Mucosa of descending colon (tissue), 3 donors: ENCODE measurements at regions not wholly inside any gene's neighbourhood (a gene's known extent, or its start where the extent isn't known, plus 50 kb on each side); places are given as distances from the start of the nearest gene placed in this dataset.

ENCODE experiments used
- ATAC-seq: fragments of 200-7000 bp; cut with Tn5 transposase; one replicate; pipeline ENCODE4 v1.9.1; 2020; ENCODE audit warnings: mild to moderate bottlenecking, moderate library complexity
- DNase-seq, 3 donors: peaks; one replicate each; pipeline ENCODE4 v3.0.0-alpha.2; 2020
- H3K36me3 ChIP-seq: fragments of 200-600 bp; one replicate; pipeline ENCODE4 v1.8.0; 2021; ENCODE audit warnings: low read depth, mild to moderate bottlenecking
- H3K4me1 ChIP-seq: fragments of 200-600 bp; one replicate; pipeline ENCODE4 v1.8.0; 2021; ENCODE audit warnings: low read depth, mild to moderate bottlenecking
- H3K4me3 ChIP-seq: fragments of 200-600 bp; one replicate; pipeline ENCODE4 v1.8.0; 2021; ENCODE audit warnings: mild to moderate bottlenecking
- H3K9me3 ChIP-seq: fragments of 200-600 bp; one replicate; pipeline ENCODE4 v1.8.0; 2021; ENCODE audit warnings: mild to moderate bottlenecking
- intact Hi-C, 2 donors: fragments of 100-400 bp; cut with DNase I in 1 of 2; cut with micrococcal nuclease in 1 of 2; formaldehyde crosslinking; loops; one replicate each; pipeline versions ENCODE4 v1.11.0 to v1.11.1; 2022; cut with DNase I, micrococcal nuclease
- TF ChIP-seq, protein P1 (sequence below): fragments of 200-600 bp; IDR thresholded peaks from one replicate; pipeline ENCODE4 v1.8.0; 2022; ENCODE audit warnings: antibody characterized with exemption, mild to moderate bottlenecking
- donor health status: DM: no; HTN: no; CAD: no; lungs with moderate emphysema.
- donor health status: DM: no; HTN: no; CAD: no.
- donor health status: DM: no; HTN: yes; CAD: no.

DNA sequence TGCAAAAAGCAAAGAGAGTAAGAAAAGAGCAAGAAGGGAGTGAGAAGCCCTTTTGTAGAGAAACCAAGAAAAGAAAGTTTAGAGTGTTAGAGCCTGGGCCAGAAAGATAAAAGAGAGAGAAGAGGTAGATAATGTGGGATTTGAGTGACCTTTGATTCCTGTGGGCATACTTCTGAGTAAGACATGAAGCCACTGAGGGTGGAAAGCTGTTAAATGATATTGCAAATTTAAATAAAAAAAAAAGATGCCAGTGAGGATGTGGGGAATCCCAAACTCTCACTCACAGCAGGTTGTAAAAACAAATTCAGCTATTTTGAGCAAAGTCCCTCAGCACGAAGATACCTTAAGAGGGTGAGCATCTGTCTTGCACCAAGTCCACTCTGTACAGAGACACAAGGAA lies 59.4 kb upstream of the TOP3B start:
- TF ChIP-seq, protein P1, sequence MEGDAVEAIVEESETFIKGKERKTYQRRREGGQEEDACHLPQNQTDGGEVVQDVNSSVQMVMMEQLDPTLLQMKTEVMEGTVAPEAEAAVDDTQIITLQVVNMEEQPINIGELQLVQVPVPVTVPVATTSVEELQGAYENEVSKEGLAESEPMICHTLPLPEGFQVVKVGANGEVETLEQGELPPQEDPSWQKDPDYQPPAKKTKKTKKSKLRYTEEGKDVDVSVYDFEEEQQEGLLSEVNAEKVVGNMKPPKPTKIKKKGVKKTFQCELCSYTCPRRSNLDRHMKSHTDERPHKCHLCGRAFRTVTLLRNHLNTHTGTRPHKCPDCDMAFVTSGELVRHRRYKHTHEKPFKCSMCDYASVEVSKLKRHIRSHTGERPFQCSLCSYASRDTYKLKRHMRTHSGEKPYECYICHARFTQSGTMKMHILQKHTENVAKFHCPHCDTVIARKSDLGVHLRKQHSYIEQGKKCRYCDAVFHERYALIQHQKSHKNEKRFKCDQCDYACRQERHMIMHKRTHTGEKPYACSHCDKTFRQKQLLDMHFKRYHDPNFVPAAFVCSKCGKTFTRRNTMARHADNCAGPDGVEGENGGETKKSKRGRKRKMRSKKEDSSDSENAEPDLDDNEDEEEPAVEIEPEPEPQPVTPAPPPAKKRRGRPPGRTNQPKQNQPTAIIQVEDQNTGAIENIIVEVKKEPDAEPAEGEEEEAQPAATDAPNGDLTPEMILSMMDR, result no peak
- ATAC-seq (no peak), DNase-seq (no peak)
- no peaks in the 10 kb centered on the region for H3K36me3 ChIP-seq
- H3K4me1 ChIP-seq, result no peaks in the 10 kb centered on the region
- intact Hi-C loops, result no loop called here
- no peaks in the 10 kb centered on the region for H3K9me3 ChIP-seq
- no peak overlapping the region for H3K4me3 ChIP-seq

DNA sequence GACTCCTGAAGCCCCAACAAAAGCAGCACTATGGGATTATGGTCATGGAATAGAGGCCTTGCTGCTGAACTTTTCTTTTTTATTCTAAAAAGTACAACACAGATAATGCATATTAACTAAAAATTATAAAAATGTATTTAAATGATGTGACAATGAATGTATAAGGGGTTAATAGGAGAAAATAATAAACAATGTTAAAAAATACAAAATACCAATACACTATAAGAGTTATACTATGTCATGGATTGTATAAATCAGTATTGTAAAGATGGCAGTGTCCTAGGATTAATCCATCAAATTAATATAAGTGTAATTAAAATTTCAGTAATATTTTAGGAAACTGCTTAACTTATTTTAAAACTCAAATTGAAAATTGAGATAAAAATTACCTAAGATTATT lies 58.3 kb upstream of the TOP3B start:
- ATAC-seq, result no peak
- TF ChIP-seq, protein P1, result no peak
- no peak for DNase-seq
- intact Hi-C loops, result no loop called here
- Histone ChIP-seq H3K4me3 (no peak overlapping the region), H3K4me1 (no peaks in the 10 kb centered on the region), H3K9me3 (no peaks in the 10 kb centered on the region), H3K36me3 (no peaks in the 10 kb centered on the region)

DNA sequence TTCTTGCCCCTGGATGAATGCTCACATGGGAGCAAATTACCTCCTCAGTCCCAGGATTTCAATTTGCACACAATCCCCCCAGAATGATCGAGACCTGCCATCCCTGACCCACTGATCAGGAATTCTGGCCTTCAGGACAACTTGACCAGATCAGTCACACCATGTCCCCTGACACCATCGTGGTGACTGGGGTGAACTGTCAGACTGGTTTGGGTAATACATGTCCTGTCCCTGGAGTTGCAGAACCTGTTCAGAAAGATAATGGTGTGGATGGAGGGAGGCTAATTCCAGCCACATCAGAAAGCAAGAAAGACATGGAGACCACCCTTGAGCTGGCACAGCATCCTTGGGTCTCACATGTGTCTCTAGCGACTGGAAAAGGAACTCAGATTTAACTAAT lies 57.9 kb upstream of the TOP3B start:
- DNase-seq, result no peak

DNA sequence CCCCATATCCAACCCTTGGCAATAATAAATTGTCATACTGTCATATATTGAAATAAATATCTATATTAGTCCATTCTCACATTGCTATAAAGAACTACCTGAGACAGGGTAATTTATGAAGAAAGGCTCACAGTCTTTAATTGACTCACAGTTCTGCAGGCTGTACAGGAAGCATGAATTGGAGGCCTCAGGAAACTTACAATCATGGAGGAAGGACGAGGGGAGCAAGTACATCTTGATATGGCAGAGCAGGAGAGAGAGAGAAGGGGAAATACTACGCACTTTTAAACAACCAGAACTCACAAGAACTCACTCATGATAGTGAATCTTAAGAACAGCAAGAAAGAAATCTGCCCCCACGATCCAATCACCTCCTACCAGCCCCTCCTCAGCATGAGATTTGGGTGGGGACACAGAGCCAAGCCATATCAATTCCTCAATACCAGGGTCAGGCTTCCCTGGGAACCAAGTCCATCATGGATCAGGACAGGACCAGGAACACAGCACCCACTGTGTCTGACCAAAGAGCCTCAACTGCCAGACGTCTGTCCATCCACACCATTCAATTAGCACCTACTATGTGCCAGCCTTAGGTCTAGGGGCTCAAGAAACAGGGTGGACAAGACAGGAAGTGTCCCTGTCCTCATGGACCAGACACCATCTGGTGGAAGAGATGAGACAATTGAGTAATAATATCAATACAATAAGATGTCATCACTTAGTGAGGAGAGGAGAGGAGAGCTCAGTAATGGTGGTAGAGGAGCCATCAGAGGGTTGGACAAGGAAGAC lies 56.9 kb upstream of the TOP3B start:
- intact Hi-C loops, result no loop called here
- no peak for DNase-seq
- H3K4me3 ChIP-seq, result no peak overlapping the region
- no peak for ATAC-seq
- TF ChIP-seq, protein P1, result no peak
- no peaks in the 10 kb centered on the region for H3K4me1 ChIP-seq
- no peaks in the 10 kb centered on the region for H3K36me3 ChIP-seq
- no peaks in the 10 kb centered on the region for H3K9me3 ChIP-seq

More for the DNA sequence above, 57.9 kb upstream of the TOP3B start:
- Histone ChIP-seq H3K9me3 (no peaks in the 10 kb centered on the region), H3K4me1 (no peaks in the 10 kb centered on the region), H3K36me3 (no peaks in the 10 kb centered on the region), H3K4me3 (no peak overlapping the region)
- intact Hi-C loops, result no loop called here
- TF ChIP-seq, protein P1, result no peak
- ATAC-seq, result no peak

DNA sequence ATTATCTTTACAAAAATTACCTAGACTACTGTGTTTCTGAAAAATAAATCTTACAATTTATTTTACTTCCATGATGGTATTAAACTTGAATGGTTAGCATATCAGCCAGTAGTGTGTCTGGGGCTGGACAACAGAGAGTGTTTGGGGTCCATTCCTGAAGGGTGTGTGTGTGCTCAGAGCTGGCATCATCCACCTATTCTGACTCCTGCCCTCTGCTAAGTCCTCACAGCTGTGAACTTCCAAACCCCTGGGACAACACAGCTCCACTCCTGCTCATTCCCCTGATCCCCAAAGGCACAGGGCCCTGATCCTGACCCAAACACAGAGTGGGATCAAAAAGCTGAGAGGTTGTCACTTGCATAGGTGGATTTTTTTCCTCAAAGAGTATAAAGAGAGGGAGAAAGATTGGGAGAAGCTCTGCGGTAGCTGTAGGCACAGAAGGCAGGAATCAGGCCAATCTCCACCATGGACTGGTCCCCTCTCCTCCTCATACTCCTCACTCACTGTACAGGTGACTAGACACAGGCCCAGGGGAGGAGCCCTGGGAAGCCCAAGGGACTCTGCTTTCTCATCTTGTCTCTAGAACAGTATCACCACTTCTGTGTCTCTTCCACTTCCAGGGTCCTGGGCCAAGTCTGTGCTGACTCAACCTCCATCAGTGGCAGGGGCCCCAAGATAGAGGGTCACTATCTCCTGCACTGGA lies 55.7 kb upstream of the TOP3B start:
- ATAC-seq, result no peak
- H3K4me1 ChIP-seq, result no peaks in the 10 kb centered on the region
- intact Hi-C loops, result no loop called here
- H3K9me3 ChIP-seq, result no peaks in the 10 kb centered on the region
- H3K4me3 ChIP-seq, result no peak overlapping the region
- TF ChIP-seq, protein P1, result no peak
- DNase-seq, result no peak
- H3K36me3 ChIP-seq, result no peaks in the 10 kb centered on the region
